Loucy (cell line): ENCODE measurements at regions not wholly inside any gene's neighbourhood (a gene's known extent, or its start where the extent isn't known, plus 50 kb on each side); places are given as distances from the start of the nearest gene placed in this dataset.

Source experiments
- EZH2phosphoT487 ChIP-seq: fragments of 200-600 bp; IDR thresholded peaks from 2 replicates; pipeline ENCODE4 v1.6.1; 2018; ENCODE audit warnings: antibody characterized with exemption, mild to moderate bottlenecking, moderate library complexity, borderline replicate concordance
- TF ChIP-seq, protein P1 (sequence below): fragments of 200-600 bp; sonication (generic); conservative IDR thresholded peaks from 2 replicates; pipeline ENCODE4 v1.5.1; 2014; ENCODE audit warnings: mild to moderate bottlenecking, antibody characterized with exemption, low read length

GRCh38 chr18:1825296-1825695 is 746.0 kb downstream of the METTL4 start:
- TF ChIP-seq, protein P1, sequence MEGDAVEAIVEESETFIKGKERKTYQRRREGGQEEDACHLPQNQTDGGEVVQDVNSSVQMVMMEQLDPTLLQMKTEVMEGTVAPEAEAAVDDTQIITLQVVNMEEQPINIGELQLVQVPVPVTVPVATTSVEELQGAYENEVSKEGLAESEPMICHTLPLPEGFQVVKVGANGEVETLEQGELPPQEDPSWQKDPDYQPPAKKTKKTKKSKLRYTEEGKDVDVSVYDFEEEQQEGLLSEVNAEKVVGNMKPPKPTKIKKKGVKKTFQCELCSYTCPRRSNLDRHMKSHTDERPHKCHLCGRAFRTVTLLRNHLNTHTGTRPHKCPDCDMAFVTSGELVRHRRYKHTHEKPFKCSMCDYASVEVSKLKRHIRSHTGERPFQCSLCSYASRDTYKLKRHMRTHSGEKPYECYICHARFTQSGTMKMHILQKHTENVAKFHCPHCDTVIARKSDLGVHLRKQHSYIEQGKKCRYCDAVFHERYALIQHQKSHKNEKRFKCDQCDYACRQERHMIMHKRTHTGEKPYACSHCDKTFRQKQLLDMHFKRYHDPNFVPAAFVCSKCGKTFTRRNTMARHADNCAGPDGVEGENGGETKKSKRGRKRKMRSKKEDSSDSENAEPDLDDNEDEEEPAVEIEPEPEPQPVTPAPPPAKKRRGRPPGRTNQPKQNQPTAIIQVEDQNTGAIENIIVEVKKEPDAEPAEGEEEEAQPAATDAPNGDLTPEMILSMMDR = no peak
- TF ChIP-seq EZH2phosphoT487 = no peak
